Thyroid gland (tissue), 4 donors: ENCODE measurements at regions not wholly inside any gene's neighbourhood (a gene's known extent, or its start where the extent isn't known, plus 50 kb on each side); places are given as distances from the start of the nearest gene placed in this dataset.

ENCODE experiments used
- CTCF ChIP-seq, 6 experiments: fragments of 200-600 bp in 3 of 6; fragments of 450-650 bp in 3 of 6; sonication (generic) in 3 of 6; IDR thresholded peaks; one replicate each; pipeline ENCODE4 v1.5.1; 2016 to 2019; ENCODE audit warnings: antibody characterized with exemption in 6 of 6, mild to moderate bottlenecking in 2 of 6, inconsistent platforms in 1 of 6, moderate library complexity in 1 of 6
- POLR2A ChIP-seq, 2 donors: fragments of 450-650 bp; IDR thresholded peaks; one replicate each; pipeline ENCODE4 v1.6.1; 2017; ENCODE audit warnings: antibody characterized with exemption in 2 of 2, mild to moderate bottlenecking in 2 of 2, moderate library complexity in 1 of 2

- TF ChIP-seq POLR2A (IDR thresholded peaks at IDR 0.05) (no peak), CTCF (IDR thresholded peaks at IDR 0.05) (no peak)
Observed at GRCh38 chr4:177214935-177215334, 94.7 kb upstream of the NEIL3 start.
